Mammary epithelial cell (primary cell): ENCODE measurements at regions not wholly inside any gene's neighbourhood (a gene's known extent, or its start where the extent isn't known, plus 50 kb on each side); places are given as distances from the start of the nearest gene placed in this dataset.
"Not testable (repeated sequence)": the region's sequence is repeated elsewhere in the genome, so short reads cannot be mapped to it uniquely, and the experiment has no call there.

Source experiments
- EZH2 ChIP-seq: IDR thresholded peaks from 2 replicates; pipeline ENCODE4 v1.6.1; 2012; ENCODE audit warnings: low read length, inconsistent platforms, borderline replicate concordance
- TF ChIP-seq, protein P1 (sequence below), 2 donors: IDR thresholded peaks in 1 of 2; conservative IDR thresholded peaks in 1 of 2; 2 replicates each; pipeline ENCODE4 v1.5.1; 2011 to 2012; ENCODE audit warnings: inconsistent platforms in 2 of 2, low read length in 2 of 2, mild to moderate bottlenecking in 2 of 2, control low read depth in 1 of 2, low read depth in 1 of 2; ENCODE audit not compliant: insufficient read depth in 1 of 2; ENCODE audit errors: extremely low read depth in 1 of 2

DNA sequence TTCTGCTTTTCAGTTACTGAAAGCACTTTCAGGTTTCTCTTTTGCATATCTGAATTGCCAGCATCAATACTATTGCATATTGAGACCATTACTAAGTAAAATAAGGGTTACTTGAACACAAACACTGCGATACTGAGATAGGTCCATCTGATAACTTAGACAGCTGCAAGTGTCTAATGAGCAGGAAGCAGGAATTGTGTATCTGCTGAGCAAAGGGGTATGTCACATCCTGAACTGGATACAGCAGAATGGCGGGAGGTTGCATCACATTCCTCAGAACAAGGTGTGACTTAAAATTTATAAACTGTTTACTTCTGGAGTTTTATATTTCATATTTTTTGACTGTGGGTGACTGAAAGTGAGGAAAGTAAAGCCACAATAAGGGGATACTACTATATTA is 142.7 kb downstream of the POTEM start:
- TF ChIP-seq, protein P1, sequence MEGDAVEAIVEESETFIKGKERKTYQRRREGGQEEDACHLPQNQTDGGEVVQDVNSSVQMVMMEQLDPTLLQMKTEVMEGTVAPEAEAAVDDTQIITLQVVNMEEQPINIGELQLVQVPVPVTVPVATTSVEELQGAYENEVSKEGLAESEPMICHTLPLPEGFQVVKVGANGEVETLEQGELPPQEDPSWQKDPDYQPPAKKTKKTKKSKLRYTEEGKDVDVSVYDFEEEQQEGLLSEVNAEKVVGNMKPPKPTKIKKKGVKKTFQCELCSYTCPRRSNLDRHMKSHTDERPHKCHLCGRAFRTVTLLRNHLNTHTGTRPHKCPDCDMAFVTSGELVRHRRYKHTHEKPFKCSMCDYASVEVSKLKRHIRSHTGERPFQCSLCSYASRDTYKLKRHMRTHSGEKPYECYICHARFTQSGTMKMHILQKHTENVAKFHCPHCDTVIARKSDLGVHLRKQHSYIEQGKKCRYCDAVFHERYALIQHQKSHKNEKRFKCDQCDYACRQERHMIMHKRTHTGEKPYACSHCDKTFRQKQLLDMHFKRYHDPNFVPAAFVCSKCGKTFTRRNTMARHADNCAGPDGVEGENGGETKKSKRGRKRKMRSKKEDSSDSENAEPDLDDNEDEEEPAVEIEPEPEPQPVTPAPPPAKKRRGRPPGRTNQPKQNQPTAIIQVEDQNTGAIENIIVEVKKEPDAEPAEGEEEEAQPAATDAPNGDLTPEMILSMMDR (conservative IDR thresholded peaks at IDR 0.05 in 1 of 2, IDR thresholded peaks at IDR 0.05 in 1 of 2; ENCODE audit: extremely low read depth in 1 of 2, insufficient read depth in 1 of 2, low read depth in 1 of 2, low read length in 2 of 2), result not testable (repeated sequence)
- not testable (repeated sequence) for TF ChIP-seq EZH2
